IPS-NIHi7 (cell line): ENCODE measurements at regions not wholly inside any gene's neighbourhood (a gene's known extent, or its start where the extent isn't known, plus 50 kb on each side); places are given as distances from the start of the nearest gene placed in this dataset.
A peak's percentile ranks its signal among the peaks of the same experiment; 100 is the strongest.
"Not testable (repeated sequence)": the region's sequence is repeated elsewhere in the genome, so short reads cannot be mapped to it uniquely, and the experiment has no call there.

Source experiments
- DNase-seq: peaks from one replicate; pipeline ENCODE4 v3.0.0; 2012; ENCODE audit warnings: mixed read lengths; ENCODE audit errors: extremely low spot score

DNA sequence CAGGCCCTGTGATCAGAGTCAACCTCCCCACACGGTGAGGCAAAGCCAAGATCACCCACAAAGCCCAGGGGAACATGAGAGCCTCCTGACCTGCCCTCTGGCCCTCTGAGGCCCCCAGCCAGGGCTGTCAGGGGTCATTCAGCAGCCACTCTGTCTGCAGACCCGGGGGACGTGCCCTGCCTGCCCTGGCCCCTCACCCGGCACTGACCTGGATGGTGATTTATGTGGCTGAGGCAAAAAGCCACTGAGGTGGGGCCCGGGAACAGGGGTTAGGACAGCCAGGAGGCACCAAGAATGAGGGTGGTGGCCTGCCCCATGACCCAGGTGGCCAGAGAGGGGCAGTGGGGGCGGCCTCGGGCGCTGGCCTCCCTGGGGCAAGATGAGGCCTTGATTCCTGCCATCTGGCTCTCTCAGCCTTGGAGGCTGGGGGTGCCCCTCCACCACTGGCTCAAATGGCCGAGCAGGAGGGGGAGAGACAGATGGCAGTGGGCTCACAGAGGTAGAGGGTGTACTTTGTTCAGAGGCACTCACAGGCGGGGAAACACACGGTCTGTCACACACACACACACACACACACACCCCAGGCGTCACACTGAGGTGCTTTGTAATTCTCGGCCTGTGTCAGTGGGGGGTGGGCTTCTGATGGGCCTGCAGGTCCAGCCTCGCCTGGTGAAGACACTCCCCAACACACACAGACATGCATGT lies 174.0 kb upstream of the GSE1 start:
- no peak for DNase-seq

DNA sequence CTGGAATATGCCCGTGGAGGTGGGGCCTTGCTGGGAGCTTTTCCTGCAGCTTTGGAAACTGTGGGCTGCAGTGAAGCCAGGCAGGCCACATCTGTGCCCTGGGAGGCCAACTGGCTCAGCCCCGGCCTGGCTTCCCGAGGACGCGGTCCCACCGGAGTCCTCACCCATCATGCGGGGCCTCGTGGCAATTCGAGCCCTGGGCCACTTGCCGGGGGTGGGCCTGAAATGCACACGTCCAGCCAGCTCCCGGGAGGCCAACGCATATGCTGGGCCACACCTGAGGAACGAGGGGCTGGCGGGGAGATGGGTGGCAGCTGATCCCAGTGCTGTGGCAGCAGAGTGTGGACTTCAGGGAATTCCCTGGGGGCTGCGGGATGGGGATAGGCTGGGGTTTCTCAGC lies 172.4 kb upstream of the GSE1 start:
- no peak for DNase-seq

DNA sequence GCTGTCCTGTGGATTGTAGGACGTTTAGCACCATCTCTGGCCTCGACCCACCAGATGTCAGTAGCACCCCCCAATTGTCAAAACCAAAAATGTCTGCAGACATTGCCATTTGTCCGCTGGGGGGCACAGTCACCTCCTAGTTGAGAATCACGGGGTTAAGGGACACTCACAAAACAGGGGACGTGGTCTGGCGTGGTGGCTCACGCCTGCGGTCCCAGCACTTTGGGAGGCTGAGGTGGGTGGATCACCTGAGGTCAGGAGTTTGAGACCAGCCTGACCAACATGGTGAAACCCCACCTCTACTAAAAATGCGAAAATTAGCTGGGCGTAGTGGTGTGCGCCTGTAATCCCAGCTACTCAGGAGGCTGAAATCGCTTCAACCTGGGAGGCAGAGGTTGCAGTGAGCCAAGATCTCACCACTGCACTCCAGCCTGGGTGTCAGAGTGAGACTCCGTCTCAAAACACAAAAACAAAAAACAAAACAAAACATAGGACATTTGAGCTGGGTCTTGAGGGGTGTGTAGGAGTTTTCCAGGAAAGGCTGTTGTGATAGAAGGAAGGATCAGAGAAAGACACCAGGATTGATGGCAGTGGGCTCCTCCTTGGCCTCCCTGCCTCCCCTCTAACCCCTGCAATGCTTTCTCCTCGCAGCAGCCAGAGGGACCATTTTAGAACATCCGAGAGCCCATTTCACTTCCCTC lies 171.8 kb upstream of the GSE1 start:
- no peak for DNase-seq

DNA sequence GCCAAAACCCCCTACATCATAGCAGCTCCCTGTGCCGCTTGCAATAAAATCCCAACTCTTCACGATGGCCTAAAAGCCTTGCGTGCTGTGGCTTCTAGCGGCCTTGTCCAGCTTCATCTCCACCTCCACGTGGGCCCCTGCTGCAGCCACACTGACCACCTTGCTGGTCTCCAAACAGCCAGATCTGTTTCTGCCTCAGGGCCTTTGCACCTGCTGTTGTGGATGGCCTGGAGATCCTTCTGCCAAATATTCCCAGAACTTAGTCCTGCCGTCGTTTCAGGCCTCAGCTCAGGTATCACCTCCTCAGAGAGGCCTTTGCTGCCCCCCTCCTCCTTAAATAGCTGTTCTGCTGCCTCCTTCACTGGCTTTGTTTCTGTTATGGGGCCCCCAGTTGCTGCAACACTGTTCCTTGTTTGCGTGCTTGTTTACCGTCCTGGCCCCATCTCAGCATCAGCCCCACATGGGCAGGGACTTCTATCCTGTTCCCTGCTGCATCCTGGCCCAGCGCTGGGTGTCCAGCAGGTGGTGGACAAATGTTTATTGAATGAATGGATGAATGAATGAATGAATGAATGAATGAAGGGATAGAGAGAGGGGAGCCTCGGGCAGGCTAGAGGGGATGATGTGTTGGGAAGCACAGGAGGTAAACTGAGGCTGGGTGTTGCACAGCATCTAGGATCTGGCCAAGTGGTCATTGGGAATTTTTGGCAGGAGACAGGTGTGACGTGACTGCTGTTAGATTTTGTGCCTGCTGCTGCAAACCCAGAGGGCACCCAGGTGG lies 171.0 kb upstream of the GSE1 start:
- no peak for DNase-seq

DNA sequence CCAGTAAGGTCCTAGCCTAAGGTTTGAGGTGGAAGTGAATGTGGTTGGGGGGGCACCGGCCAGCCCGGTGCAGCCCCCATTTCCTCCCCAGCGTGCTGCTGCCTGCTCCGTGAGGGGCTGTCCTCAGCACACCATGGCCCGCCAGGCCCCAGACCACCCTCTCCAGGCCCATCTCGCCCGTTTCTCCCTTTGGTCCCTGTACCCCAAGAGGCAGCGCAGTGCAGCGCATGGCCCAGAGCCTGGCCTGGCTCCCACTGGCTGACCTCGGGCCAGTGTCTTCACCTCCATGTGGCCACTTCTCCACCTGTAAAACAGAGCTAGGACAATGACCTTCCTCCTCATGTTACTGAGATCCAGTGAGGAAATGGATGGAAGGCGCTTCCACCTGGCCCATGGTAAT lies 170.0 kb upstream of the GSE1 start:
- DNase-seq: no peak

DNA sequence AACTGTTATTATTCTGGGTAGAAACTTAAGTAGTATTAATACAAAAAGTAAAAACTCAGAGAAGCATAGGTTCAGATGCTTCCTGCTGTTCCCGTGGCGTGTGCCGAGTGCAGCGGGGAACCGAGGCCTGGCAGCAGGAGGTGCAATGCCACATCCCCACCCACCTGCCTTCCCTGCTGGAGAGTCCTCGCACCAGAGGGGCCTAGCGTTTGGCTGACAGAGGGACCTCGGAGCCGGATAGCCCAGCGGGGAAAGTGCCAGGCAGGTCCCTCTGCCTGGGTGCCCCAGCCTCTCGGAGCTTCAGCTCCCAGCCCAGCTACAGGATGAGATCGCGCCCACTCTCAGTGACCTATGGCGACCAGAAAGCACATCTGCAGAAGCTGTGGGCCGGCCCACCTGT lies 169.6 kb upstream of the GSE1 start:
- no peak for DNase-seq

DNA sequence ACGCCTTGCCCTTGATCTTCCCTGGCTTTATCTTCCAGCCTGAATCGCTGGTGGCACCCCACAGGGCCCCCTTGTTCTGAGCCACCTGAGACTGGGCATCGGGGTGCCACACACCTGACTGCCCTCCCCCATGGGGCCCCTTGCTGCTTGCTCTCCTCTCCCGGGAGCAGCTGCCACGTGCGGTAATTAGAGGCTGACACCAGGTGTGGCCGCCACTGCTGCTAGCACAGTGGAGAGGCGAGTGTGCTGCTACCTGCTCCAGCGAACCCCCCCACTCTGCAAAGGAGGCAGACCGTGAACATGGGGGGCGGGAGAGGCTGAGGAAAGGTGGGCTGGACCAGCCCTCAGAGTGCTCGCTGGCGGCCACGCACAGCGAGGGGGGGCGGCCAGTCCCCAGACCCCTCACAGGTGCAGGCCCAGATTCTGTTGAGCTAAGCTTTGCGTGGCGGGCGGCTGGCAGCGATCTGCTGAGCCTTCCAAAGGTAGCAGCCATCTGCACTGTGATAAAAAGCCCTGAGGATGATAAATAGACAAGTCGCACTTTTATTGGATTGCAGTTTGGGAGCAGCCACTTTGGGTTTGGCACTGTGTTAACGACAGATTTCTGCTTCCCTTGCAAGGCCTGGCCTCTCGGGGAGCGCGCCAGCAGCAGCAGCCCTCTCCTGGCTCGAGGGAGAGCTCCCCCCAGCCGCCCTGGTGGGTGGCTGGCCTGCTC lies 167.9 kb upstream of the GSE1 start:
- DNase-seq: peak; percentile 51

DNA sequence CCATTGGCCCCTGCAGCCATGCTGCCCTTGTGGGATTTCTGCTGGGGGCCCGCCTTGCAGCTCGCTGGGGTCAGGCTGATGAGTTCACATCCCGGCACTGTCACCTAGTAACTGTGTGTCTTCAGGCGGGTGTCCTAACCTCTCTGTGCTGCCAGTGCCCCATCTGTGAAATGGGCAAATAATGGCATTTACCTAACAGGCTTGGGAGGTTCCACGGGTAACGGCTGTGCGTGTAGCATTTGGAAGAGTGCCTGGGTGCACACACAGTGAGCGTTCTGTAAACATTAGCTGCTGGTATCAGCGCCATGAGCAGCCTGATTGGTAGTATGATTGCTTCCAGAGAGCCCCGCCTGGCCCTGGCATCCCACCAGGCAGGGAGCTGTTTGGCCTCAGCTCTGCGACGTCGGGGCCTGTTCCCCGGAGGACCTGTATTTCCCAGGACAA lies 167.3 kb upstream of the GSE1 start:
- no peak for DNase-seq

DNA sequence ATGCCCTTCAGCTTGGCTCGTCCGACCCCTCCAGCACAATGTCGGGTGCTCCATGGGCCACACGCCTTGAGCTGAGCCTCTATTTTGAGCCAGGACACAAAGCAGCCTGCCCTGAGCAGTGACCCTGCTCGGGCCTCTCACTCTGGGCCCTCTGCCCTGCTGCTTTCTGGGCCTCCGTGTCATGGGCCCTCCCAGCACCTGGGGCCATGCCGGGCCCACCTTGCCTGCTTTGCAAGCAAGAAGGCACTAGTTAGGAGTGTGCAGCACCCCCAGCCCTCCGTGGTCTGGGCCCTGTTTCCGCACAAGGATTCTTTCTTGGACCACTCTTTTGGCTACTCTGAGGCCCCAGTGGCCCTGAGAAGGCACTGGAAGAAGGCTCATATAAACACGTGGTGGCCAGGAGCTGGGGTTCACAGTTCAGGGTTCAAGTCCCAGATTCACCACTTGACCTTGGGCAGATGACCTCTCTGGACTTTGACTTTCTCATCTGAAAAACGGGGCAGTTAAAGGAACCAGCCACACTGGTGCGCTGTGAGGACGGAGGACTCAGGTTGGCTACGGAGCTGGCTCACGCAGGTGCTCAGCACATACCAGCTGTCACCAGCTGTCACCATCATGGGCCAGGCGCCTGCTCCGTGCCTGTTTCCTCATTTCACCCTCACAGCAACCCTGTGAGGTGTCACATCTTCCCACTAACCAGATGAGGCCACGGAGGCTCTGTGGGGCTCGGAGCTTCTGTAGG lies 166.0 kb upstream of the GSE1 start:
- no peak for DNase-seq

DNA sequence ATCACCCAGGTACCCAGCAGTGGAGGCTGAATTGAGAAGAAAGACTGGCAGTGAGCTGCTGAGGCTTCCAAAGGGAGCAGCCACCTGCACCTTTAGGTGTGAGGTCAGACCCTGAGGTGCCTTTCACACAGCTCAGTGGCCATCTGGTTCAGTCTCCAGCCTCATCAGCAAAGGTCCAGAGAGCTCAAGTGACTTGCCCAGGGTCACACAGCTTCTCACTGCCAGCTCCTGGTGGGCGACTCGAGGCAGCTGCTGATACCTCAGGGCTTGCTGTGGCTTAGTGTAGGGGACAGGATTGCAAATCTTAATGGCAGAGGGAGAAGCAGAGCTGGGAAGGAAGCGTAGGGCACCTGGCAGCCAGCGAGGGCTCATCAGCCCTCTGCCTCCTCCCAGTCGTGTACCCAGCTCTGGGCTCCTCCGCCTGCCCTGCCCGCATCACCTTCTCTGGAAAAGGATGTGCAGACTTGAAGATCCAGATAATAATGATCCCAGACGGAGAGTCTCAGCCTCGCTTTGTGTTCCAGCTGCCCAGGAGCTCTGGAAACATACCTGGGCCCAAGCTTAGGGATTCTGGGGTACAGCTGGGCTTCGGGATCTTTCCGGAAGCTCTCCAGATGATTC lies 165.3 kb upstream of the GSE1 start:
- DNase-seq: no peak

DNA sequence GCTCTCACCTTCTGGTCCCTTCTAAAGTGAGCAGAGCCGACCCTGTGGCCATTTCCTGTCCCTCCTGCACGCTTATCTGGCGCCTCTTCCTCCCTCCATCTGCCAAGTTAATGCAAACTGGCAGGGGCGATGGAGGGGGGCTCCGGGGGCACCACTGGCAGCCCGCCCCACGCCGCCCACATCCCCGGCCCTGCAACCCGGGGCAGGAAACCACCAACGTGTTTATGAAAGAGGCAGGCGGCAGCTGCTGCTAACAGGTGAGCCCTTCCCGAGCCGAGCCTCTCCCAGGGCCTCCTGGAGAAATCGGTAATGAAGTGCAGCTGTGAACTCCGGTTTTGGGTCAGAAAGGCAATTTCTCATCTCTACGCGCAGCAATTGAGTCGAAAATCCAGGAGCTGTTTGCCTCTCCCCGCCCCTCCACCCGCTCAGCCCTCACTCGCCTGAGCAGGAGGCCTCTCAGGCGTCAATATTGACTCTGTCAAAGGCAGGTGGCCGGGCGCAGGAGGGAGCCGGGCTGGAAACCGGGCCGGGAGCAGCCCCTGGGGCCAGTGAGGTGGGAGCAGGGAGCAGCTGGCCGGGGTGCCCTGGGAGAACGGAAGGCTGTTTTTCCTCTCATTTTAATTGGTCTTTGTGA lies 164.4 kb upstream of the GSE1 start:
- peak; percentile 46 for DNase-seq

DNA sequence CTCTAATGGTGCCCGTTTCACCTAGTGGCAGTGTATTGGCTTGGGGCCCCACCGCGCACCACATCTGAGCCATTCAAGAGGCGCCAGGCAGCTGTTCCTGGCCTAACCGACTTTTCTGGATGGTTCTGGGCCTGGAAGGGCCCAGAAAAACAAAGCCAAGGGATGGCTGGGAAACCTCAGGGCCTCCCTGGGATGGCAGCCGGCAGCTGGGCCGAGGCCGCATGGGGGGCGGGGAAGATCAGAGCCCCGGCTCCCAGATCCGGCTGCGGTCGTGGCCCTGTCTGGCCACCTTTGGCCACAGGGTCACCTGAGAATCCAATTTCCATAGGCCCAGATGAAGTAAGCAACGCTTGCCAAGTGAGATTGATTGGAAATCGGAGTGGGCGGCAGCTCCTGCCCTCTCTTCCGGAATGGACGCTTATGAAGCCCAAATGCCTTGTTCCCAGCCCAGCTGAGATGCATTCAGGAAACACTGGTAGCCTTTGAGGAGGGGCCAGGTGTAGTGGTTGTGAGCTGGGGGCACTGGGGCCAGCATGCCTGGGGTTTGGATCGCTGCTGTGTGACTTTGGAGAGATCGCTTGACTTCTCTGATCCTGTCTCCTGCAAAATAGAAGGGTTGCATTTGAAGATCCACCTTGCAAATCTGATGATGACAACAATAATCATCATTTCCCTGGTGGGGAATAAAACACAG lies 163.8 kb upstream of the GSE1 start:
- DNase-seq: no peak

DNA sequence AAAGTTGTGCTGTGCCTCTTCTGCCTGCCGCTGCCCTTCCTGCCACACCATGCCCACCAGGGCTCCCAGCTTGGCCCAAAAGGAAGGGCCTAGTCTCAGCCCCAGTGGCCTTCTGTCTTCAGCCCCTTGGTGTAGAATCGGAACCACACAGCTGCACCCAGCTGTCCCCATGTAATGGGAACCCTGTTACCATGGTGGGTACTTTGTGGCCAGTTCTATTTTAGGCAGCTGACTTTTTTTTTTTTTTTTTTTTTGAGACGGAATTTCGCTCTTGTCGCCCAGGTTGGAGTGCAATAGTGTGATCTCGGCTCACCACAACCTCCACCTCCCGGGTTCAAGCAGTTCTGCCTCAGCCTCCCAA lies 163.3 kb upstream of the GSE1 start:
- DNase-seq: no peak

DNA sequence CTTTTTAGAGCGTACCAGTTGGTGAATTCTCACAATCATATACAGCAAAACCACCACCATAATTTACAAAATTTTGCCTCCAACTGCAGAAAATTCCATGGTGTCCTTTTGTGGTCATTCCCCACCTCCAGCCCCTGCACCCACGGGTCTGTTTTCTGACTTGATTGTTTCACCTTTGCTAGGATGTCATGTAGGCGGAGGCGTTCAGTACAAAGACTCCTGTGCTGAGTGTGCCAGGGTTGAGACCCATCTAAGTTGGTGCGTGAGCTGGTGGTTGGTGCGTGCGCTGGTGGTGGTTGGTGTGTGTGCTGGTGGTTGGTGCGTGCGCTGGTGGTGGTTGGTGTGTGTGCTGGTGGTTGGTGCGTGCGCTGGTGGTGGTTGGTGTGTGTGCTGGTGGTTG lies 162.0 kb upstream of the GSE1 start:
- DNase-seq: not testable (repeated sequence)

DNA sequence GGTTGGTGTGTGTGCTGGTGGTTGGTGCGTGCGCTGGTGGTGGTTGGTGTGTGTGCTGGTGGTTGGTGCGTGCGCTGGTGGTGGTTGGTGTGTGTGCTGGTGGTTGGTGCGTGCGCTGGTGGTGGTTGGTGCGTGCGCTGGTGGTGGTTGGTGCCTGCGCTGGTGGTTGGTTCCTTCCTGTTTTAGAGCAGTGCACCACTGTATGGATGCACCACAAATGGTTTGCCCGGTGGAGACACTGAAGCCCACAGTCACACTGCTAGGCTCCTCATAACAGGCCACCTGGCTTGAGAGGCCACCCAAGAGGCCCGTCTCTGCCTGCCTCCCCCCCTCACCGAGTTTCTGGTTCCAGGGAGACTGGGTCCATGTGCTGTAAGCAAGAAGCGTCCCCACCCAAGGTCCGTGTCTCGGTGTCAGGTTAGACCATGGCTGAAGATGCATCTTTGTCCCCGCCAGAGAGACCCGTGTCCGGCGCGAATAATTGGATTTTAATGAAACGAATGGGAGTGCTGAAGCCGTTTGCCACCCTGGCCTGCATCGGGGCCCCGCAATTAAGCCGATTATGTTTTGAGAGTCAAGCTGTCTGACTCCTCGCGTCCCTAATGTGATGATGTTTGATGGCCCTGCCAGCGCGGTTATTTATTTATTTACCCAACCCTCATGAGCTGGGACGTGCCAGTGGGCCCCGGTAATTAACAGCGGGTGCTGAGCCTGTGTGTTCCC lies 161.3 kb upstream of the GSE1 start:
- DNase-seq: no peak

DNA sequence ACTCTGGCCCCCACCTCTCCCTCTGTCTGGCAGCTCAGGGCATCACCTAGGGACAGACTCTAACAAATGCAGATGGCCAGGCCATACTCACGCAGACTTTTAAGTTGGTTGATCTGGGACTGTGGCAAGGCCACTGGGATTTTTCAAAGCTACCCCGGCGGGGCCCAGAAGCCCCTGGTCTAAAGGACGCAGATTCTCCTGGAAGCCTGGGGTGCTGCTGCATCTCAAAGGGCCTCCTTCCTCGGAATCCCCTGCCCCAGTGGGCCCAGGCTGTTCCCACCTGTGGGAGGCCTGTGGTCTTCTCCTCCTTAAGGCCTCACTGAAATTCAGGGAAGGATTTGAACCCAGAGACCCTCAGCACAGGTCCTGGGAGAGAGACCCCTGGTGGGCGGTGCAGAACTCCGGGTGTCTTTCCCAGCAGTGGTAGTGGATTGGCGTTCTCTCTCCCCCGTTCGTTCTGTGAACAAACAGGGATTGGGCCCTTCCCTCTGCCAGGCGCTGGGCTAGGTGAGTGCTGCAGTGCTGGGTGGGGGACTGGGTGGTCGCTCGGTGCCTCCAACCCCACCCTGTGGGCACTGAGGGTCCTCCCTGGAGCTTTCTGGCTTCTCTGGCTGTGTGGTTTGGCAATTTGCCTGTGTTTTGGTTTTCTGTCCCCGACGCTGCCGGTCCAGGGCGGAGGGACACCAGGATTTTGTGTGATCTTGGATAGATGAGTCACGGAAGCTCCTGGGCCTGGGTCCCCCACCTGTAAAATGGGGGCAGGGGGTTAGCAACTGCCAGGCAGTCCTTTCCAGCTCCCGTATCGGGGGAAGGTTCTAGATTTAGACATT lies 160.5 kb upstream of the GSE1 start:
- DNase-seq: no peak

DNA sequence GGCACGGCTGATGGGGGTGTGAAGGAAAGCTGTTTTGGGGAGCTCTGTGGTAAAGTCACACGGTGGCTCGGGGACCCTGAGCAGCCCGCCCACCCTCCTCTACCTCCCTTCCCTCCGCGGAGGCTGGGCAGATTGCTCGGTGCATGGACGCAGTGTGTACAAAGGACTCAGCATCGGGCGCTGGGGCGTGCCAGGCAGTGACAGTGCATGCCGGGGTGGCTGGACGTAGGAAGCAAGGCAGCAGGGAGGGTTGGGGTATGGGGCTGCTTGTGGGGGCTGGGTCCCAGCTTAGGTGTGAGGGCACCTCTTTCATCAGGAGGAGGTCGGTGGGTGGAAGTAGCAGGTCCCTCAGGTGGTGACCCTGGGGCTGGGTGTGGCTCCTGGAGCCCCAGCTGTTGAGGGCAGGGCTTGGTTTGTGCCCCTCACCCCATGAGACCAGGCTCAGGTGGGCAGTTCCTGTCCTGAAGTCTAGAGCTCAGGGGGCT lies 159.9 kb upstream of the GSE1 start:
- DNase-seq: no peak

DNA sequence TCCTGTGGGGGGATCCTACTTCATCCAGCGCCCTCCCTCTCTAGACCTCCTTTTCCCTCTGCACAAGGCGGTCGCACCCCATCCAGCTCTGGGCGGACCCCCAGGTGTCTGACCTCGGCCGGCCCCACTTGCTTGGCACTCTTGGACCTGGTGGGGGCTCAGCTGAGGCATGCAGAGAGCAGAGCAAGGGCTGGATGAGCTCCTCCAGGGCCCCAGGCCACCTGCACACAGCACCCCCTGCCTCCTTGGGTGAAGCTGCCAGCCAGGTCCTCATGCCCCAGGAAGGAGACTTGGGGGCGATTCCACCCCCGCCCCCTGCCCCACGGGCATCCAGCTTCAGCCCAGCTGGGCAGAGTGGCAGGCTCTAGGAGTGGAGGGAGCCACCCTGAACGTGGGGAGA lies 159.4 kb upstream of the GSE1 start:
- no peak for DNase-seq
